IMR-90 (cell line): ENCODE measurements at regions not wholly inside any gene's neighbourhood (a gene's known extent, or its start where the extent isn't known, plus 50 kb on each side); places are given as distances from the start of the nearest gene placed in this dataset.

ENCODE experiments used
- ATAC-seq: fragments of 200-7000 bp; cut with Tn5 transposase; 2 replicates; pipeline ENCODE4 v1.9.1; 2020; ENCODE audit warnings: low read depth, mild to moderate bottlenecking, moderate library complexity
- BruUV-seq: library from RNA; stranded (reverse); fragments of 400-500 nt; replicated peaks from 2 replicates; lab custom pipeline; 2021; lab: Mats Ljungman, UMichigan
- CTCF ChIA-PET: fragments of 300-600 bp; formaldehyde crosslinking; extraction: SDS; loops from one replicate; lab custom pipeline; 2021; ENCODE audit warnings: antibody characterized with exemption; lab: Yijun Ruan, JAX
- POLR2A ChIA-PET: fragments of 300-600 bp; sonication (Branson Sonifier 250); formaldehyde crosslinking; loops from one replicate; lab custom pipeline; 2022; ENCODE audit warnings: antibody characterized with exemption; ENCODE audit not compliant: unreplicated experiment; lab: Charles Lee
- DNase-seq: peaks from one replicate; pipeline ENCODE4 v3.0.0; 2013
- H2AFZ ChIP-seq: replicated peaks from 2 replicates; pipeline ENCODE3; 2013; ENCODE audit warnings: low read length, mild to moderate bottlenecking; ENCODE audit not compliant: poor library complexity
- H2AK5ac ChIP-seq: 2 replicates; pipeline ENCODE4 v1.6.1; 2013; ENCODE audit warnings: low read depth, low read length, inconsistent platforms
- H2AK9ac ChIP-seq: replicated peaks from 2 replicates; pipeline ENCODE3; 2013; ENCODE audit warnings: mild to moderate bottlenecking, low read depth, low read length, moderate library complexity; ENCODE audit not compliant: poor library complexity
- H2BK120ac ChIP-seq: 2 replicates; pipeline ENCODE4 v1.6.1; 2013; ENCODE audit warnings: low read depth, low read length, inconsistent platforms
- H2BK15ac ChIP-seq: 3 replicates; pipeline ENCODE4 v1.6.1; 2013; ENCODE audit warnings: low read depth, low read length, inconsistent platforms
- H2BK20ac ChIP-seq: 2 replicates; pipeline ENCODE4 v1.6.1; 2013; ENCODE audit warnings: low read depth, mild to moderate bottlenecking, inconsistent platforms, low read length, moderate library complexity
- H2BK5ac ChIP-seq: 2 replicates; pipeline ENCODE4 v1.6.1; 2013; ENCODE audit warnings: mild to moderate bottlenecking, low read depth, low read length, inconsistent platforms; ENCODE audit not compliant: poor library complexity, severe bottlenecking
- H3K14ac ChIP-seq: replicated peaks from 2 replicates; pipeline ENCODE4 v1.6.1; 2013; ENCODE audit warnings: low read depth, low read length, inconsistent platforms
- H3K18ac ChIP-seq: 2 replicates; pipeline ENCODE4 v1.6.1; 2013; ENCODE audit warnings: low read depth, low read length, control low read depth
- H3K23ac ChIP-seq: 2 replicates; pipeline ENCODE4 v1.6.1; 2013; ENCODE audit warnings: low read depth, low read length, inconsistent platforms
- H3K27ac ChIP-seq: 2 replicates; pipeline ENCODE4 v1.5.1; 2013; ENCODE audit warnings: mild to moderate bottlenecking, control low read depth, low read length; ENCODE audit not compliant: insufficient read depth
- H3K27me3 ChIP-seq: 2 replicates; pipeline ENCODE4 v1.6.1; 2013; ENCODE audit warnings: low read length; ENCODE audit not compliant: control insufficient read depth, insufficient read depth
- H3K36me3 ChIP-seq: 2 replicates; pipeline ENCODE4 v1.6.1; 2013; ENCODE audit warnings: low read length, mixed read lengths; ENCODE audit not compliant: control insufficient read depth, insufficient read depth
- H3K4ac ChIP-seq: 2 replicates; pipeline ENCODE4 v1.6.1; 2013; ENCODE audit warnings: low read depth, low read length, inconsistent platforms
- H3K4me1 ChIP-seq: 2 replicates; pipeline ENCODE4 v1.6.1; 2013; ENCODE audit warnings: low read length, mixed read lengths; ENCODE audit not compliant: control insufficient read depth, insufficient read depth
- H3K4me2 ChIP-seq: 2 replicates; pipeline ENCODE4 v1.6.1; 2013; ENCODE audit warnings: low read depth, mild to moderate bottlenecking, control low read depth, low read length, moderate library complexity
- H3K4me3 ChIP-seq: 2 replicates; pipeline ENCODE4 v1.5.1; 2013; ENCODE audit warnings: low read depth, mild to moderate bottlenecking, control low read depth, low read length, moderate library complexity; ENCODE audit not compliant: insufficient read depth
- H3K56ac ChIP-seq: 2 replicates; pipeline ENCODE4 v1.6.1; 2013; ENCODE audit warnings: low read length, inconsistent platforms; ENCODE audit not compliant: insufficient read depth; ENCODE audit errors: extremely low read depth
- H3K79me1 ChIP-seq, 2 experiments: 2 replicates each; pipeline ENCODE4 v1.6.1; 2013; ENCODE audit warnings: low read length in 2 of 2, inconsistent platforms in 1 of 2, low read depth in 1 of 2
- H3K9ac ChIP-seq: 2 replicates; pipeline ENCODE4 v1.6.1; 2013; ENCODE audit warnings: low read depth, low read length, control low read depth
- H3K9me1 ChIP-seq: 2 replicates; pipeline ENCODE4 v1.6.1; 2013; ENCODE audit warnings: low read length, inconsistent platforms; ENCODE audit not compliant: insufficient read depth
- H3K9me3 ChIP-seq: 2 replicates; pipeline ENCODE4 v1.6.1; 2013; ENCODE audit warnings: low read length; ENCODE audit not compliant: control insufficient read depth, insufficient read depth
- H4K20me1 ChIP-seq: 2 replicates; pipeline ENCODE4 v1.6.1; 2013; ENCODE audit warnings: low read length, inconsistent platforms; ENCODE audit not compliant: insufficient read depth
- H4K5ac ChIP-seq: 2 replicates; pipeline ENCODE4 v1.6.1; 2013; ENCODE audit warnings: mild to moderate bottlenecking, low read depth, low read length, control low read depth
- H4K8ac ChIP-seq, 2 experiments: 2 replicates each; pipeline ENCODE4 v1.6.1; 2013; ENCODE audit warnings: low read depth in 2 of 2, low read length in 2 of 2, control low read depth in 1 of 2, inconsistent platforms in 1 of 2
- H4K91ac ChIP-seq: 2 replicates; pipeline ENCODE4 v1.6.1; 2013; ENCODE audit warnings: low read depth, low read length, inconsistent platforms; ENCODE audit not compliant: insufficient read depth
- BHLHE40 ChIP-seq: fragments of 150-350 bp; IDR thresholded peaks from 2 replicates; pipeline ENCODE4 v1.6.1; 2016; ENCODE audit warnings: mild to moderate bottlenecking, low read depth, low read length
- CEBPB ChIP-seq: IDR thresholded peaks from 2 replicates; pipeline ENCODE4 v1.6.1; 2012; ENCODE audit warnings: low read depth, low read length, improper control_type of control experiment
- CHD1 ChIP-seq: IDR thresholded peaks from 2 replicates; pipeline ENCODE4 v1.6.1; 2012; ENCODE audit warnings: low read depth, low read length, improper control_type of control experiment
- FOS ChIP-seq: fragments of 150-350 bp; IDR thresholded peaks from 2 replicates; pipeline ENCODE4 v1.6.1; 2016; ENCODE audit warnings: low read depth, low read length
- MAFK ChIP-seq: IDR thresholded peaks from 2 replicates; pipeline ENCODE4 v1.6.1; 2012; ENCODE audit warnings: low read depth, low read length, improper control_type of control experiment
- MAZ ChIP-seq: IDR thresholded peaks from 2 replicates; pipeline ENCODE4 v1.6.1; 2012; ENCODE audit warnings: low read depth, mild to moderate bottlenecking, low read length, improper control_type of control experiment, moderate library complexity, borderline replicate concordance
- MXI1 ChIP-seq: IDR thresholded peaks from 2 replicates; pipeline ENCODE4 v1.6.1; 2012; ENCODE audit warnings: low read depth, mild to moderate bottlenecking, low read length, moderate library complexity, borderline replicate concordance
- NFE2L2 ChIP-seq: fragments of 150-350 bp; IDR thresholded peaks from 2 replicates; pipeline ENCODE4 v1.6.1; 2016; ENCODE audit warnings: low read depth, mild to moderate bottlenecking, low read length
- POLR2A ChIP-seq: IDR thresholded peaks from 2 replicates; pipeline ENCODE4 v1.6.1; 2012; ENCODE audit warnings: mild to moderate bottlenecking, low read depth, low read length
- RAD21 ChIP-seq: IDR thresholded peaks from 2 replicates; pipeline ENCODE4 v1.6.1; 2012; ENCODE audit warnings: low read length, improper control_type of control experiment
- RCOR1 ChIP-seq: IDR thresholded peaks from 2 replicates; pipeline ENCODE4 v1.6.1; 2012; ENCODE audit warnings: mild to moderate bottlenecking, low read length, improper control_type of control experiment; ENCODE audit not compliant: insufficient replicate concordance
- RFX5 ChIP-seq: IDR thresholded peaks from 2 replicates; pipeline ENCODE4 v1.8.0; 2012; ENCODE audit warnings: low read depth, mild to moderate bottlenecking, low read length, moderate library complexity
- SMC3 ChIP-seq: fragments of 150-350 bp; IDR thresholded peaks from 2 replicates; pipeline ENCODE4 v1.6.1; 2016; ENCODE audit warnings: low read depth, mild to moderate bottlenecking, antibody characterized with exemption, low read length, moderate library complexity
- WGBS, 2 experiments: methylation state at CpG; one replicate each; pipeline versions ENCODE4 v1.1.5 to v1.1.7; 2013; ENCODE audit warnings: missing lambda C conversion rate in 2 of 2; ENCODE audit not compliant: insufficient read length in 1 of 2; ENCODE audit errors: extremely low coverage in 2 of 2; 5-methylcytosine and 5-hydroxymethylcytosine counted together
- dilution Hi-C: fragments of 300-500 bp; cut with HindIII; formaldehyde crosslinking; loops from one replicate; pipeline ENCODE4 v1.14.3; 2018; ENCODE audit warnings: low sequenced_read_pairs; ENCODE audit not compliant: unreplicated experiment
- in situ Hi-C: fragments of 300-500 bp; cut with MboI; formaldehyde crosslinking; loops from 3 replicates; pipeline ENCODE4 v1.14.3; 2019; ENCODE audit warnings: low sequenced_read_pairs, inconsistent platforms, mixed read lengths
- intact Hi-C: fragments of 100-400 bp; cut with micrococcal nuclease; formaldehyde crosslinking; loops from 2 replicates; pipeline ENCODE4 v1.10.0; 2022
- TF ChIP-seq, protein P1 (sequence below): fragments of 150-350 bp; IDR thresholded peaks from 2 replicates; pipeline ENCODE4 v1.6.1; 2016; ENCODE audit warnings: low read depth, mild to moderate bottlenecking, low read length, moderate library complexity, borderline replicate concordance
- TF ChIP-seq, protein P2 (sequence below): fragments of 150-350 bp; IDR thresholded peaks from 2 replicates; pipeline ENCODE4 v1.6.1; 2017; ENCODE audit warnings: mild to moderate bottlenecking, antibody characterized with exemption, low read length, low read depth
- TF ChIP-seq, protein P3 (sequence below): conservative IDR thresholded peaks from 2 replicates; pipeline ENCODE4 v1.5.1; 2012; ENCODE audit warnings: mild to moderate bottlenecking, low read depth, low read length, improper control_type of control experiment

DNA sequence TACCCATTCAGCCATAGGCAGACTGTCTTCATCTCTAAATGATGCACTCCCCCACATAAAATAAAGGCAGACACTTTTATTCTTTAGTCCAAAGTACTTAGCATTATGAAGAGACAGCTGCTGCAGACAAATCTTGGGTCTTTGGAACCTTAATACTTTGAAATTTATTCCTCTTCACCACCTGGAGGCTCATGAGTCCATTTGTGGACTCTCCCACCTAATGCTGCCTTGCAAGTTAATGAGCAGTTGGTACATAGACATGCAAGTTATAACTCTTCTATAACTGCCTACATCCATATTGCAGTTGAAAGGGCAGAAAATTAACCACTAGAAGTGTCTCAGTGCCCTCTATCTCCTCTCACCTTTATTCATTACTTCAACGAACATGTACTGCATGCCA lies 118.6 kb upstream of the CPEB2 start:
- no peak for TF ChIP-seq CEBPB
- TF ChIP-seq FOS: no peak
- no peak for TF ChIP-seq MAFK
- no peak for TF ChIP-seq RAD21
- TF ChIP-seq BHLHE40: no peak
- TF ChIP-seq SMC3: no peak
- TF ChIP-seq NFE2L2: no peak
- TF ChIP-seq RCOR1: no peak
- TF ChIP-seq MXI1: no peak
- TF ChIP-seq, protein P1, sequence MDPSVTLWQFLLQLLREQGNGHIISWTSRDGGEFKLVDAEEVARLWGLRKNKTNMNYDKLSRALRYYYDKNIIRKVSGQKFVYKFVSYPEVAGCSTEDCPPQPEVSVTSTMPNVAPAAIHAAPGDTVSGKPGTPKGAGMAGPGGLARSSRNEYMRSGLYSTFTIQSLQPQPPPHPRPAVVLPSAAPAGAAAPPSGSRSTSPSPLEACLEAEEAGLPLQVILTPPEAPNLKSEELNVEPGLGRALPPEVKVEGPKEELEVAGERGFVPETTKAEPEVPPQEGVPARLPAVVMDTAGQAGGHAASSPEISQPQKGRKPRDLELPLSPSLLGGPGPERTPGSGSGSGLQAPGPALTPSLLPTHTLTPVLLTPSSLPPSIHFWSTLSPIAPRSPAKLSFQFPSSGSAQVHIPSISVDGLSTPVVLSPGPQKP: no peak
- no peak for TF ChIP-seq MAZ
- no peak for TF ChIP-seq CHD1
- no peak for TF ChIP-seq RFX5
- TF ChIP-seq, protein P2, sequence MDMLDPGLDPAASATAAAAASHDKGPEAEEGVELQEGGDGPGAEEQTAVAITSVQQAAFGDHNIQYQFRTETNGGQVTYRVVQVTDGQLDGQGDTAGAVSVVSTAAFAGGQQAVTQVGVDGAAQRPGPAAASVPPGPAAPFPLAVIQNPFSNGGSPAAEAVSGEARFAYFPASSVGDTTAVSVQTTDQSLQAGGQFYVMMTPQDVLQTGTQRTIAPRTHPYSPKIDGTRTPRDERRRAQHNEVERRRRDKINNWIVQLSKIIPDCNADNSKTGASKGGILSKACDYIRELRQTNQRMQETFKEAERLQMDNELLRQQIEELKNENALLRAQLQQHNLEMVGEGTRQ: no peak
- TF ChIP-seq, protein P3, sequence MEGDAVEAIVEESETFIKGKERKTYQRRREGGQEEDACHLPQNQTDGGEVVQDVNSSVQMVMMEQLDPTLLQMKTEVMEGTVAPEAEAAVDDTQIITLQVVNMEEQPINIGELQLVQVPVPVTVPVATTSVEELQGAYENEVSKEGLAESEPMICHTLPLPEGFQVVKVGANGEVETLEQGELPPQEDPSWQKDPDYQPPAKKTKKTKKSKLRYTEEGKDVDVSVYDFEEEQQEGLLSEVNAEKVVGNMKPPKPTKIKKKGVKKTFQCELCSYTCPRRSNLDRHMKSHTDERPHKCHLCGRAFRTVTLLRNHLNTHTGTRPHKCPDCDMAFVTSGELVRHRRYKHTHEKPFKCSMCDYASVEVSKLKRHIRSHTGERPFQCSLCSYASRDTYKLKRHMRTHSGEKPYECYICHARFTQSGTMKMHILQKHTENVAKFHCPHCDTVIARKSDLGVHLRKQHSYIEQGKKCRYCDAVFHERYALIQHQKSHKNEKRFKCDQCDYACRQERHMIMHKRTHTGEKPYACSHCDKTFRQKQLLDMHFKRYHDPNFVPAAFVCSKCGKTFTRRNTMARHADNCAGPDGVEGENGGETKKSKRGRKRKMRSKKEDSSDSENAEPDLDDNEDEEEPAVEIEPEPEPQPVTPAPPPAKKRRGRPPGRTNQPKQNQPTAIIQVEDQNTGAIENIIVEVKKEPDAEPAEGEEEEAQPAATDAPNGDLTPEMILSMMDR: no peak
- TF ChIP-seq POLR2A: no peak
- no peak overlapping the region for H2AK5ac ChIP-seq
- in situ Hi-C loops (no loop called here), dilution Hi-C loops (no loop called here), intact Hi-C loops (no loop called here)
- H3K27me3 ChIP-seq: peaks cover 4% of the 10 kb centered on the region; the same call in 1 of the 2 replicates
- no peak overlapping the region for H2AFZ ChIP-seq
- H4K91ac ChIP-seq: no peak overlapping the region
- no peaks in the 10 kb centered on the region for H4K20me1 ChIP-seq
- no peak overlapping the region for H3K23ac ChIP-seq
- no peak overlapping the region for H4K5ac ChIP-seq
- H3K18ac ChIP-seq: no peak overlapping the region
- H3K56ac ChIP-seq: no peak overlapping the region
- no CpG with 5 or more reads among the region's 1 CpG for WGBS, 2 experiments
- BruUV-seq: no TSS peak
- H3K9me3 ChIP-seq: no peaks in the 10 kb centered on the region
- no peaks in the 10 kb centered on the region for H3K9me1 ChIP-seq
- H3K4me2 ChIP-seq: no peak overlapping the region
- ChIA-PET POLR2A (no interaction called here), CTCF (no interaction called here)
- no peak overlapping the region for H2BK120ac ChIP-seq
- H3K4ac ChIP-seq: no peak overlapping the region
- no peak overlapping the region for H3K14ac ChIP-seq
- no peak overlapping the region for H2BK20ac ChIP-seq
- no peak overlapping the region for H2BK15ac ChIP-seq
- DNase-seq (no peak), ATAC-seq (no peak)
- H3K27ac ChIP-seq: no peak overlapping the region
- no peak overlapping the region for H3K4me3 ChIP-seq
- no peak overlapping the region for H2BK5ac ChIP-seq
- no peak overlapping the region for H3K9ac ChIP-seq
- H3K4me1 ChIP-seq: no peaks in the 10 kb centered on the region
- H4K8ac ChIP-seq: no peak overlapping the region
- H3K79me1 ChIP-seq: no peaks in the 10 kb centered on the region
- H2AK9ac ChIP-seq: no peak overlapping the region
- H3K36me3 ChIP-seq: no peaks in the 10 kb centered on the region
